ENCODE measurements at regions not wholly inside any gene's neighbourhood (a gene's known extent, or its start where the extent isn't known, plus 50 kb on each side); places are given as distances from the start of the nearest gene placed in this dataset.

DNA sequence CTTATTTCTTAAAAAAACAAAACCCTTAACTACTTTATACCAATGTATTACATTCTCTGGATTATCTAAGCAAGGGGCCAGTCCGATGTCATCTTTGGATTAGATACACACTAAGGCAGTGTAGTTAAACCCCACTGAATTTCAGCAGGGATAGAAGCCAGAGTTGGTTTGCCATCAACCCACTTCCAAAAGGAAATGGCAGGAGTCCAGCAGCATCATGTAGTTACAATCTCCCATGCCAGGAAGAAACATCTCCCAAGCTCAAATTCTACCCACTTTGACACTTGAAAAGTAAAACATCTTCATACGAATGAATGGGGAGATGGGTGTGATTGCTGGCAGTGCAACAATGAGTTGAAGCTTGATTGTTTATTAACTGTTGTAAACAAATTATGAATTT lies 203.5 kb upstream of the PLXNC1 start:
- no peak for DNase-seq (ENCODE audit: low spot score)

DNA sequence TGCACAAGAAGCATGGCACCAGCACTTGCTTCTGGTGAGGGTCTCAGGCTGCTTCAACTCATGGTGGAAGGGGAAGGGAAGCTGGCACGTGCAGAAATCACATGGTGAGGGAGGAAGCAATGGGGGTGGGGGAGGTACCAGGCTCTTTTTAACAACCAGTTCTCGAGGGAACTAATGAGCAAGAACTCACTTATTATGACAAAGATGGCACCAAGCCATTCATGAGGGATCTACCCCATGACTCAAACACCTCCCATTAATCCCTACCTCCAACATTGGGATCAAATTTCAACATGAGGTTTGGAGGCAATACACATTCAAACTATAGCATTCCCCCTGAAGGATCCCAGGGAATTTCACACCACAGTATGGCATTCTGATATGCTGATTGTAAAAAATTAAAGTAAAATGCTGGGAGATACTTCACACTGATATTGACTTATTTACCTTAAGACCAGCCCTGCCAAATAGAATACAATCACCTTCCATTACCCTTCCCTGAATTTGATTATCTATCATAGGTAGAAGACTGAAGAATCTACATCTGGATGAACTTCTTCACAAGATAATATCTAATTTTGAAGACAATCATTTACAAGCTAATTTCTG lies 201.7 kb upstream of the PLXNC1 start:
- no peak for DNase-seq (ENCODE audit: low spot score)

DNA sequence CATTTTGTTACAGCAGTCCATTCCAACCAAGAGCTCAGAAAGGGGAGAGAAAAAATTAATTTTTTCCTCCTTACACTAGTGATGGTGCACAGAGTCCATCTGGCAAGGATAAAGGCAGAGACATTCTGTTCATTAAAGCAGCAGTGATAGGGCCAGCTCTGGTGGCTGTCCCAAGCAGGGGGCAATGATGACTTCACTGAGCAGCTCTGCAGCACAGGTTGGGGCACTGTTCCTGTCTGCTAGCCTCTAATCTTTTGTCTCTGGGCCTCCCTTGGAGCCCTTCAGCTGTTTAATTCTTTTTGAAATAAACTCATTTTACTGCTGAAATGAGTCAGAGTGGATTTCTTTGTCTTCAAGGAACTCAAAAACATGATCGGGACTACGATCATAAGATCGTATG lies 200.9 kb upstream of the PLXNC1 start:
- no peak for DNase-seq (ENCODE audit: low spot score)

DNA sequence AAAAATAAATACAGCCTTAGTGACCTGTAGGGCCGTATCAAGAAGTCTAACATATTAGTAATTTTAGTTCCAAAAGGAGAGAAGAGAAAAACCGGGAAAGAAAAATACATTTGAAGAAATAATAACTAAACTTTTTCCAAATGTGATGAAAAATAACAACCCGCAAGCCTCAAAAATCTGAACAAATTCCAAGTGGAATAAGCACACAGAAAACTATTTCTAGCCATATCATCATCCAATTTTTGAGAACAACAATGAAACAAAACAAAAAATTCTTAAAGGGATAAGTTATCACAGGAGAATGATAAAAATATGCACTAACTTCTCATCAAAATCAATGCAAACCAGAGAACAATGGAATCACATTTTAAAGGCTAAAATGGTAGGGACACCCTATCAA lies 198.1 kb upstream of the PLXNC1 start:
- no peak for DNase-seq (ENCODE audit: low spot score)

DNA sequence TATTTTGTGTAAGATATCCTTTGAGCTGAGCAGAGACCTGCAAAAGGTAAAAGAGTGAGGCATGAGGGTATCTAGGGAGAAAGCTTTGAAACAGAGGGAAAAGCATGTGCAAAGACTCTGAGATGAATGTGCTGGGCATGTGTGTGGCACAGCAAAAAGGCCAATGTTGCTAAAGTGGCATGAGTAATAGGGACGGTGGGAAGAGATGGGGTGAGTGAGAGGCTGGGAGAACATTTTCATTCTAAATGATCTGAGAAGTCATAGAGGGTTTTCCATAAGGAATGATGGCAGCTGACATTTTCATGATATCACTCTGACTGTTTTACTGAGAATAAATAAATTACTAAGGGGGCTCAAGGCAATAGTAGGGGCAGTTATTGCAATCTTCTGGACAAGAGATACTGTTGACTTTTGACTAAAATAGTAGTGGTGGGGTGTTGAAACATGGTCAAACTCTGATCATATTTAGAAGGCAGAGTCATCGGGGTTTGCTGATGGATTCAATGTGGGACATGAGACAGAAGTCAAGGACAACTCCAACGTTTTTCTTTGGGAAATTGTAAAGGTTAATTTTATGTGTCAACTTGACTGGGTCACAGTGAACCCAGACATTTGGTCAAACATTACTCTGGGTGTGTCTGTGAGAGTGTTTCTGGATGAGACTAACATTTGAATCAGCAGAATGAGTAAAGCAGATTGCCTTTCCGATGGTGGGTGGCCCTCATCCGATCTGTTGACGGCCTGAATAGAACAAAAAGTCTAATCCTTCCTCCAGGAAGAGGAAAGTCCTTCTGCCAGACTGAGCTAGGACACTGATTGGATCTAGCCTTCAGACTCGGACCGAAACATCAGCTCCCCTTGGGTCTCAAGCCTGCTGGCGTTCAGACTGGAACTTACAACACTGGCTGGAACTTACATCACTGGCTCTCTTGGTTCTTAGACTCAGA lies 193.9 kb upstream of the PLXNC1 start:
- DNase-seq (ENCODE audit: low spot score): no peak

DNA sequence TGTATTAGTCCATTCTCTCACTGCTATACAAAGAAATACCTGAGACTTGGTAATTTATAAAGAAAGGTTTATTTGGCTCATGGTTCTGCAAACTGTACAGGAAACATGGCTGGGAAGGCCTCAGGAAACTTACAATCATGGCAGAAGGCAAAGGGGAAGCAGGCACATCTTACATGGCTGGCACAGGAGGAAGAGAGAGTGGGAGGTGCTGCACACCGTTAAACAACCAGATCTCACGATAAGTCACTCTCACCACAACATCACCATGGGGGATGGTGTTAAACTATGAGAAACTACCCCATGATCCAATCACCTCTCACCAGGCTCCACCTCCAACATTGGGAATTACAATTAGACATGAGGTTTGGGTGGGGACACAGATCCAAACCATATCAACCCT lies 191.8 kb upstream of the PLXNC1 start:
- no peak for DNase-seq (ENCODE audit: low spot score)

DNA sequence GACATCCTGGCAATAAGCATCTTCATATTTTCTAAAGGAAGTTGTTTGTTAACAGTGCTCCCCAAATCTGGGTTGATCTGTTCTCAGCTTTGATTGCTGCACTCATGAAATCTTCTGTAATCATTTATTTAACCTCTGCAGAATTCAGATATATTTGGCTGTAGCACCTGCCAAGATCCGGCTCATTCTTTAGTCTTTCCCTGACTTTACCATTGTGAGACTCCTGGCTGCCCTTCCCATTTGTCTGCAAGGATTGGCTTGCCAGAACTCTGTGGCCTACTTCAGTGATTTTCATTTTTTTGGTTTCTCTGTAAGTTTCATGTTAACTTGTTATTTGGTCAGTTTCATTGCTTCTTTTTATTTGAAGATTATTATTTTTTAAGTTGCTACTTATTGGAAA lies 191.2 kb upstream of the PLXNC1 start:
- DNase-seq (ENCODE audit: low spot score): no peak

DNA sequence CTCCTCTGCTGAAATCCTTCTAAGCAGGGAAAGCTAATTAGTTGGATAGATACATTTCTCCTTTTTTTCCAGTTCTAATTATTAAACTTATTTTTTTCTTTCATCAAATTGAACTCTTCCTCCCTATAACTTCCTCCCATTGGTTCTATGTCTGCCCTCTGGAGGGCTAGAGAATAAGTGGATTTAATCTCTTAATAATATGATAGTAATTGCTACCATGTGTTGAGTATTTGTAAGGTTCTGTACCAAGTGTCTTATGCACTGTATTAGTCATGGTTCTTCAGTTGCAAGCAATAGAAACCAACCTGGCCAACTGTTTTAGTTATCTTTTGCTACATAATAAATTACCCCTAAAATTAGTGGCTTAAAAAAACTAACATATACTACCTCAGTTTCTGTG lies 190.5 kb upstream of the PLXNC1 start:
- no peak for DNase-seq (ENCODE audit: low spot score)

DNA sequence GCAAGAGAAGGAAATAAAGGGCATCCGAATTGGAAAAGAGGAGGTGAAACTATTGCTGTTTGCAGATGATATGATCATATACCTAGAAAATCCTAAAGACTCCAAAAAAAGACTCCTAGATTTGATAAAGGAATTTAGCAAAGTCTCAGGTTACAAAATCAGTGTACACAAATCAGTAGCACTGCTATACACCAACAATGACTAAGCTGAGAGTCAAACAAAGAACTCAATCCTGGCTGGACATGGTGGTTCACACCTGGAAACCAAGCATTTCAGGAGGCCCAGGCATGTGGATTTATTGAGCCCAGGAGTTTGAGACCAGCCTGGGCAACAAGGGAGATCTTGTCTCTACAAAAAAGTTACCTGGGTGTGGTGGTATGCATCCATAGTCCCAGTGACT lies 188.7 kb upstream of the PLXNC1 start:
- DNase-seq (ENCODE audit: low spot score): no peak

DNA sequence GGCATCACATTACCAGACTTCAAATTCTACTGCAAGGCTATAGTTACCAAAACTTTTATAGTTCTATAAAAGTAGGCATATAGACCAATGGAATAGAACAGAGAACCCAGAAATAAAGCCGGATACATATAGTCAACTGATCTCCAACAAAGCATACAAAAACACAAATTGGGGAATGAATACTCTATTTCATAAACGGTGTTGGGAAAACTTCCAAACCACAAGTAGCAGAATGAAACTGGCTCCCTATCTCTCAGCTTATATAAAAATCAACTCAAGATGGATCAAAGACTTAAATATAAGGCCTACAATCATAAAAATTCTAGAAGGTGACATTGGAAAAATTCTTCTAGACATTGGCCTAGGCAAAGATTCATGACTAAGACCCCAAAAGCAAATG lies 187.9 kb upstream of the PLXNC1 start:
- DNase-seq (ENCODE audit: low spot score): no peak

DNA sequence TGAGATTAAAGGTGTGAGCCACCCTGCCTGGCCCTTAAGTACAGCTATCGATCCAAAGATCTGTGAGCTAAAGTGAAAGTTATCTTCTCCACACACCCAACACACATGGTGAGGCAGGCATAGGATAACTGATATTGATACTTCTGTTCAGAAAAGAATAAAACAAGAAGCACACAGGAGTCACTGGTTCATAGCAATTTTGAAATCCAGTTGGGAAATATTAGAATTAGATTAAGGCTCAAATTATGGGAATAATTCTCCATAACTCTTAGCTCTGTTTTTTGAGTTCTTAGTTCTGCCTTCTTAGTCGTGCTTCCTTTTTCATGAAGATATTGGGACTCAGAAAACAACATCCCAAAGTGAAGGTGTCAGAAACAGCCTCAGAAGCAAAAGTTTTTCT lies 186.0 kb upstream of the PLXNC1 start:
- DNase-seq (ENCODE audit: low spot score): no peak

DNA sequence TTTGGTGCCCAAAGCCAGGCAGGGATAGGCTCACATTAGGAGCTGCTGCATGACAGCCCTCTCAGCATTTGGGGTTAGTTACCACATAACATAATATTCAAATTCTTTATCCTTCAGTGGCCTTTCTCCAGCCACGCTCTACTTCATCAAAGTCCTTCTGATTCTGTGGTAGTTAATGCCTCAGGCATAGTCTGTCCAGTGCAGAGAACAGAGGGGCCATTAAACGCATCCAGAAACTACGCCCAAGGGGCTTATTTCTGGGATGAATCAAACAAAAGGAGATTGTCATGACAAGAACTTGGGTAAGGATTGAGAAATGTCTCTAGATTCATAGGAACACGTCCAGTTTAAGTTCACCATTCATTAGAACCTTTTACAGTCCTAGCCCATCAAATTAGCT lies 183.4 kb upstream of the PLXNC1 start:
- DNase-seq (ENCODE audit: low spot score): no peak

DNA sequence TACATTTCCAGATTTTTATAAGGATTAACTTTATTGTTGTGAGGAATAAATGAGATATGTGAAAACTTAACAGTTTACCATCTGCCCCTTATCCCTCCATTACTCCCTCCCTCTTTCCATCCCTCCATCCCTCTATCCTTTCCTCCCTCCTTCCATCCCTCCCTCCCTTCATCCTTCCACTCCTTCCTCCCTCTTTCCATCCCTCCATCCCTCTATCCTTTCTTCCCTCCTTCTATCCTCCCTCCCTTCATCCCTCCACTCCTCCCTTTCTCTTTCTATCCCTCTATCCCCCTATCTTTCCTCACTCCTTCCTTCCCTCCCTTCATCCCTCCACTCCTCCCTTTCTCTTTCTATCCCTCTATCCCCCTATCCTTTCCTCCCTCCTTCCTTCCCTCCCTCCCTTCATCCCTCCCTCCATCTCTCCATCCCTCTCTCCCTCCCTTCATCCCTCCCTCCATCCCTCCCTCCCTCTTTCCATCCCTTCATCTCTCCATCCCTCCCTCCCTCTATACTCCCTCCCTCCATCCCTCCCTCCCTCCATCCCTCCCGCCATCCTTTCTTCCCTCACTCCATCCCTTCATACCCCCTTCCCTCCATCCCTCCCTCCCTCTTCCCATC lies 181.8 kb upstream of the PLXNC1 start:
- DNase-seq (ENCODE audit: low spot score): no peak

DNA sequence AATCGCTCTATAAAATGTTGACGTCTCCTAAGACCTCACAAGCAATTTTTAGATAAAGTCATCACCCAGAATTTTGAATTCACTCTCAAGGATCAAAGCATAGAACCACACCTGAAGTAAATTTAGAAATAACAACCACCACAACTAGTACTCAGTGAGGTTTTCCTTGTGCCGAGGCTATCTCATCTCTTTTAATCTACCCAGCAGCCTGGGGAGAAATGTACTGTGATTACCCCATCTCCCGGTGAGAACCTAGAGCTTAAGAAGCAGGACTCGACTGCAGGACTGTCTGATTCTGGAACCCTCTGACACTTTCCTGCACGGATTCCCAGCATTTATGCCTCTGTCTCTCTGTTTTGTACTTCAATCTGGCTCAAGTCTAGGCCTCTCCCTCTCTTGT lies 180.9 kb upstream of the PLXNC1 start:
- no peak for DNase-seq (ENCODE audit: low spot score)

DNA sequence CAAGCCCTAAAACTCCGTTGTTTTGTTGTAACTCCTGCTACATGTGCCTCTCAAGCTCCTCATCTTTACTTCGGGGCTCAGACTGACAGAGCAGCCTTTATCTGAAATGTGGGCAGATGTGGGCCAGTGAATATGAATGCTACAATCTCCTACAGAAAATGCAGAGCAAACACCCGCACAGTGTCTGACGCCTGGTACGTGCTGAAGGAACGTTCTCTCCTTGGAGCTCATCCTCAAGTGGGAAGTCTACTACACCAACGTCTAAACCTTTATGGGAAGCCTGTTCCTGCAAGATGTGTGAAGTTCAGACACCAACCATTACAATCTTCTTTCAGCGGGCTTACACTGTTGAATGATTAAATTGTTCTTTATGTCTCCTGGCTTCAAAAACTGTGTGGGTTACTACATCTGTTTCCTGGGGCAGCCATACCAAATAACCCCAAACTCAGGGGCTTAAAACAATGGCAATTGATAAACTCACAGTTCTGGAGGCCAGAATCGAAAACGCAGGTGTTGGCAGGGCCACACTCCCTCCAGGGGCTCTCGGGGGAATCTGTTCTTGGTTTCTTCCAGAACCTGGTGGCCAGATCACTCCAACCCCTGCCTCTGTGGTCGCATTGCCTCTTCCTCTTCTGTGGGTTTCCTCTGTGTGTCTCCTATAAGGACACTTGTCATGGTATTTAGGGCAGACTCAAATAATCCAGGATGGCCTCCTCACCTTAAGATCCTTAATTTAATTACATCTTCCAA lies 179.7 kb upstream of the PLXNC1 start:
- DNase-seq (ENCODE audit: low spot score): no peak

DNA sequence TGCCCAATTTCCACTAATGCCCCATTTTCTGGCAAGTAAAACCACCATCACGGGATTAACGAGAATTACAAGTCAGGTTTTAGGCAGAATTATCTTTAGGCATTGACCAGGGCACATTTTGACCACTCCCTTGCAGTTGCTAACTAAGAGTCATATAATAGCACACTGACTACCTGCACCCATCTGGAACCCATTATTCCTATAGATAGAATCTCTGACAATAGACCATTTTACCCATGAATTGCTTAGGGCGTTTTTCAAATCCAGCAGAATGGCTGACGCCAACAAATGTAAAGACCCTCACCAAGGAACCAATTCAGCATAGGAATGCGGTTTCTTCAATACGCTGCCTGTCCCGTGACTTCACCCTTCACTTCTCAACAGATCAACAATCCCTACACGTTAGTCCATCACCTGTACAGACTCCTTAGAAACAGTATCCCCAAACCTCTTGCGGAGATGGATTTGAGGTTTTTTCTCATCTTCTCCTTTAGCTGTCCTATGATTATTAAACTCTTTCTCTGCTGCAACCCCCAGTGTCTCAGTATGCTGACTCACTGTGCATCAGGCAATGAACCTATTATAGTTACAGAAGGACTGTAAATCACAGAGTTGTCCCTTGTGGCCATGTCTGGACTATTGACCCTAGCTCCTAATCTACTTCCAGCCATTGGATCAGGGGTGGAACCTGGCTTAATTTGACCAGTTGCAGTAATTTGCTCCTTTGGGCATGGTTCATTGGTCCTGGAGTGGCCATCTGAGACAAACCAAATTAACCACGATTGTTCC lies 177.3 kb upstream of the PLXNC1 start:
- DNase-seq (ENCODE audit: low spot score): no peak

DNA sequence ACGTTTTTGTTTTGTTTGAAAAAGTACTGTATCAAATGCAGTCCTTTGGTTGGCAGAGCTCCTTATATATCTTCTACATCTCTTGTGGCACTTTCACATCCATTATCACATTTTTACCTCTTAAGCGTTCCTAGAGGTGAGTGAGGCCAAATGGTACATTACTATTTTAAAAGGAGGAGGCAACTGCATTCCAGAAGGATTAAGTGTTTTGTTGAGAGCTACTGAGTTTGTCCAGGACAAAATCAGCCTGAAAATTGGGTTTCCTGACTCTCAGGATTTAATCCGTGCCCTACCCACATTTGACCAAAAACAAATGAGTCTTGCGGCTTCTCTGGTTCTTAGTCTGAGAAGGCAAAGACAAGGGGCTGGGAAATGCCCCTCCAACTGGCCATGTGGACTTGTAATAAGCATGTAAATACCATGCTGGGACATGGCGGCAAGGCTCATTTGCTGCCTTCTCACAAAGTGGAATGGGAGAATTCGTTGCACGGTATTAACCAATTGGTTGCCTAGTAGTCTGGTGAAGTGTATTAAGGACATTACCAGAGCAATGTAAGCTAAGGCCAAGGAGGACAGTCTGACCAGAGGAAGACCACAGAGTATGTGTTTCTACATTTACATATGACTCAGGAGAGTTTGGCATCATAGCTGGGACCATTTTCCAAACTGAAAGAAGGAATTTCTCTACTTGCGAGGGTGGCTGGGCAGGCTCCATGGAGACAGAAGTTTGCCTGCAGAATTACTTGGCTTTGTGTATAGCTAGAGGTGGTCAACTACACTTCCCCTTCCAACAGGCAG lies 175.8 kb upstream of the PLXNC1 start:
- no peak for DNase-seq (ENCODE audit: low spot score)

DNA sequence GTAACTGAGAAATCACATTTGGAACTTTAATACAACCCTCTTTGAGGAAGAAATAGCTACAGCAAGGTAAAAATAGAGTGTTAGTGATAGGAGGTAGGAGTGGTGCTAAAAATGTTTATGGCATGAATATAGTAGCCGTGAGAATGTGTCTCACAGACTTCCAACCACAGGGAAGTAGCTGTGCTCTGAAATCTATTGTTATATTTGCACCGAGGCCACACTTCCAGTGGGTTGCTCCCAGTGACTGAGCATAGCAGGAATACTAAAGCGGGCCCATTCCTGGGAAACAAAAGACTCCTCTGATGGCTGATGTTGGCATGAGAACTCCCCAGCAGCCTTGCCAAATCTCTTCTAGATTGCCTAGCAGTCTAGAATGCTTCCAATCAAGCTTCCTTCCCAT lies 174.1 kb upstream of the PLXNC1 start:
- DNase-seq (ENCODE audit: low spot score): no peak

DNA sequence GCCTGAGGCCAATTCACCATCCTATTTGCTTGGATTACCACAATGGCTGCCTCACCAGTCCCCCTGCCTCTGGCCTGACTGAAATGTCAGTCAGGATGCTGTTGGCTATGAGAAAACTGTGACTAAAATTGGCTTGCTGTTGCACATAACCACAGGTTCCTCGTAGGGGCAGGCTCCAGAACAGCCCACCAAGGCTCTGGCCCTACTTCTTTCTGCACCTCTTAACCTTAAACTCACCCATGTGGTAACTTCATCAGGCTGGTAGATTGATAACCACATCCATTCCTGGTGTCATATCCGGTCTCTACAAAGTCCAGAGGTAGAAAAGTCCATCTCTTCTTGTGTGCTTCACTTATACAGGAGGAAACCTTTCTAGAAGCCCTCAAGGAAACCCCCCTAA lies 172.4 kb upstream of the PLXNC1 start:
- DNase-seq (ENCODE audit: low spot score): no peak

DNA sequence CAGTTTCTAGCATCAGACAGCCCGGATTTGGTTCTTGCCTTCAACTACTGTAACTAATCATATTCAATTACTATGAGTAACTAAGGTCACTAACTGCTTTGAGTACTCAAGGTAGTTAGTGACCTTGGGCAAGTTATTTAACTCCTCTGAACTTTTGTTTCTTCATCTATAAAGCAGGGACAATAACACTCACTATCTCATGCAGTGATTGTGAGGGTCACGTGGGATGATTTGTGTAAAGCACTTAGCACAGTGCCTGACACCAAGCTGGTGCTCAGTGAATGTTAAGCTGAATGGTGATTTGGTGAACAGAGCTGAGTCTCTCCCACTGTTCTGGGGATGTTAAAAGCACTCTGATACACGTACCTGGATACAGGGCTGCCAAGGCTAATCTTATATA lies 171.3 kb upstream of the PLXNC1 start:
- DNase-seq (ENCODE audit: low spot score): no peak

DNA sequence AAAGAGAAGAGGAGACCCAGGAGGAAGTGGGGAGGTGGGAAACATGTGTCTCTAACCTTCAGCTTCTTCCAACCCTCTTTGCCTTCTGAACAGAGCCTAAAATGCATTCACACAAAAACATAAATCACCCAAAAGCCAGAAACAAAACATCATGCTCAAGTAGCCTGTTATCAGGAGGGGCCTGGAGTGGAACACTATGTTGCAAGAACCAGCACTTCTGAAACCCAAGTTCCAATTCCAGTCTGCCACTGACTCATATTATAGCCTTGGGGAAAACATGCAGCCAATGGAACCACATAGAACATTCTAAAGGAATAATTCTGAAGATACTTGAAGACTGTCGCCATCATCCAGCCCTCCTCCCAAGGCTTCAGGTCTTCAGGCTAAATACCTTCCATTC lies 169.8 kb upstream of the PLXNC1 start:
- no peak for DNase-seq (ENCODE audit: low spot score)
